ENCODE measurements at regions not wholly inside any gene's neighbourhood (a gene's known extent, or its start where the extent isn't known, plus 50 kb on each side); places are given as distances from the start of the nearest gene placed in this dataset.
A peak's percentile ranks its signal among the peaks of the same experiment; 100 is the strongest.

DNA sequence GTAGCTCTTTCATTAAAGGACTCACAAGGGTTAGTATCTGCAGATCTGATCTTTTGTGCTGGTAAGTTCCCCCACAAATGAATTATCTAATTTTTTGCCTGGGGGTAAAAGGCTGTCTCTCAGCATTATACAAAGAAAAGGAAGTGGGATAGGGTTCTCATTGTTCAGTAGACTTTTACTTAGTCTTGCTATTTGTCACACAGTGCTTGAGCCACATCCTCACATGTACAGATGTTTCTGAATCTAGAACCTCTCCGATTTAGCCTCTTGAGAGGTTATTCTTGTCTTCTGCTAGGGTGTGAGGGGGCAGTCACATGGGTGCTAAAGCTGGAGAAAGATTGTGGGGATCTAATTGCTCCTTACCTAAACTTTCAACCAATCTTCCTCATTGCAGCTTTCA, 93.0 kb downstream of the SLC41A2 start:
- peak; percentile 27 for DNase-seq (ENCODE audit: extremely low spot score)
- CTCF ChIA-PET: interaction anchor here (1.2 to 1.5 kb wide), 3 partner anchors 9 to 483 kb away, joined by 3 to 4 read pairs (median 3); no protein-coding TSS in a partner anchor
- TF ChIP-seq CTCF (IDR thresholded peaks at IDR 0.05; ENCODE audit: control extremely low read depth, extremely low read depth, low read depth, missing control alignments): no peak
- POLR2A ChIA-PET: no interaction called here

DNA sequence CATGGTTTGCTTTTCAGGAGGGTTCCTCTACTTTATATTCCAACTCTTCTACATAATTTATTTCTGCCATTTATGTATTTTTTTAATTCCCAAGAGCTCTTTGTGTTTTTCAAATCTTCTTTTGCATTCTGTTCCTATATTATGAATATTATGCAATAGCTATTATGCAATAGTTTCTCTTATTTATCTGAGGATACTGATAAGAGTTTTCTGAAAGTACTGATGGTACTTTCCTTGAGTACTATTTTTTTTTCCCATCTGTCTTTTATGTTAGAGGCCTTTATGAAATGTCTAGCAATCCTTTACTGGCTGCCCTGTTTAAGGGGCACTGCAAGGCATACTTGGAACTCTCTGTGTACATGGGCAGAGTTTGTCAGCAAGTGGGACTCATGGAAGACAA, 93.4 kb downstream of the SLC41A2 start:
- ChIA-PET CTCF (interaction anchor here (0.8 to 1.5 kb wide), 5 partner anchors 8 to 483 kb away, joined by 3 to 4 read pairs (median 3); no protein-coding TSS in a partner anchor), POLR2A (no interaction called here)
- TF ChIP-seq CTCF (IDR thresholded peaks at IDR 0.05; ENCODE audit: control extremely low read depth, extremely low read depth, low read depth, missing control alignments): no peak
- DNase-seq (ENCODE audit: extremely low spot score): no peak

GRCh38 chr12:104863296-104863948, 94.7 kb downstream of the SLC41A2 start:
- CTCF ChIA-PET: interaction anchor here (1.2 kb wide), 1 partner anchor 13 kb away, joined by 3 read pairs; no protein-coding TSS in a partner anchor
- no peak for DNase-seq (ENCODE audit: extremely low spot score)
- TF ChIP-seq CTCF (IDR thresholded peaks at IDR 0.05; ENCODE audit: control extremely low read depth, extremely low read depth, low read depth, missing control alignments): no peak
- POLR2A ChIA-PET: no interaction called here

DNA sequence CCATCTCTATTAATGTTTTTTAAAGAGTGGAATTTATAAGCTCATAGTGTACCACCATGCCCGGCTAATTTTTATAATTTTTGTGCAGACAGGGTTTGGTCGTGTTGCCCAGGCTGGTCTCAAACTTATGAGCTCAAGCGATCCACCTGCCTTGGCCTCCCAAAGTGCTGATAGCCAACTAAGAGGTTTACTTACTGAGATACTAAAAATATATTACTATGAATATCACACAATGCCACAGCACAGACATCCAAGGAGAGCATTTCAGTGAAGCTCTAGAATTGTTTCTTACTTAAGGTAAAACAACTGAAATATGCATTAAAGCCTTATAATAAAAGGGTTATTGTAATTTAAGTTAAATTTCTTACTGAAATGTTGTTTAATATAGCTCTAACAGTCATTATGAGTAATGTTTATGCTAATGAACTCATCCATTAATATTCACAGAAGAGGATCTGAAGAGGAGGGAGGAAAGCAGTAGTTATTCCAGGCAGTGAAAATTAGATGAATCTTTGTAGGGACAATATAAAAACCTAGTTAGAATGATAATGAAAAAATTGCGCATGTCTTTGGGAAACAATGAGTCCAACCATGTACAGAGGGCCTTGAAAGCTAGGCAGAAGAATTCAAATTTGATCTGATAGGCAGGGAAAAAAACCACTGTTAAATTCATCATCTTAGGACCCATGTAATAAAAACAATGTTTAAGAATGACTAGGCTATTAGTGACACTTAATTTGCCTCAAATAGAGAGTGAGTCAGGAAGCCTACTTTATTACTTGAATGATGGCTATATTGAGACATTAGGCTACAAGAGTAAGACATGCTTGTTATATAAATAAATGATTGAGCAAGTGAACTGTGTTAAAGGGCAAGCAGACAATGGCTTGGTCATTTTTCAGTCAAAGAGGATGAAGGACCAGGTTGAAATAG, 99.2 kb downstream of the SLC41A2 start:
- DNase-seq (ENCODE audit: extremely low spot score): no peak
- ChIA-PET POLR2A (no interaction called here), CTCF (interaction anchor here (1.0 to 1.4 kb wide), 2 partner anchors 59 to 102 kb away, joined by 3 read pairs; no protein-coding TSS in a partner anchor)
- TF ChIP-seq CTCF (IDR thresholded peaks at IDR 0.05; ENCODE audit: control extremely low read depth, extremely low read depth, low read depth, missing control alignments): no peak

DNA sequence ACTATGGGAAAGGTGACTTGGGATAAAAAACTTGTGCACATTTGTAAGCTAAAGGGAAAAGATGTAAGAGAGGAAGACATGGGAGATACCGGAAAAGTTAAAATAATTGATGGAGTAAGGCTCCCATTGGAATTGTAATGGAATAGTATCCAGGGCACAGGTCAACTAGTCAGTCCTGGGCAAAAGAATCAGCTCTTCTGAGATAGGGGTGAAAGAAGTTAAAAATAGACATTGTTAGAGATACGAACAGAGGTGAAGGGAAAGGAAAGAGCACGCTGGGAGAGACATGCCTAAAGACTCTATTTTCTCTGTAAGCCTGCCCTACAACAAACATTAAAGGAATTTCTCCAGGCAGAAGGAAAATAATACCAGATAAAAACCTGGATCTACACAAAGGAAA, 101.6 kb downstream of the SLC41A2 start:
- ChIA-PET CTCF (interaction anchor here (1.1 to 1.8 kb wide), 5 partner anchors 8 to 475 kb away, joined by 3 to 6 read pairs (median 4); no protein-coding TSS in a partner anchor), POLR2A (no interaction called here)
- no peak for TF ChIP-seq CTCF (IDR thresholded peaks at IDR 0.05; ENCODE audit: control extremely low read depth, extremely low read depth, low read depth, missing control alignments)
- DNase-seq (ENCODE audit: extremely low spot score): no peak

GRCh38 chr12:104855599-104855998, 102.5 kb downstream of the SLC41A2 start:
- ChIA-PET CTCF (interaction anchor here (1.2 to 1.8 kb wide), 3 partner anchors 9 to 474 kb away, joined by 4 to 6 read pairs (median 4); no protein-coding TSS in a partner anchor), POLR2A (interaction anchor here (0.6 kb wide), 1 partner anchor 278 kb away, joined by 15 read pairs; no protein-coding TSS in a partner anchor)
- TF ChIP-seq CTCF (IDR thresholded peaks at IDR 0.05; ENCODE audit: control extremely low read depth, extremely low read depth, low read depth, missing control alignments): no peak
- DNase-seq (ENCODE audit: extremely low spot score): no peak

Data from GM10248 (cell line).